ENCODE measurements at regions not wholly inside any gene's neighbourhood (a gene's known extent, or its start where the extent isn't known, plus 50 kb on each side); places are given as distances from the start of the nearest gene placed in this dataset.
"Not testable (repeated sequence)": the region's sequence is repeated elsewhere in the genome, so short reads cannot be mapped to it uniquely, and the experiment has no call there.

GRCh38 chr6:134544737-134545136 is 226.8 kb upstream of the SGK1 start:
- DNase-seq: no peak

- DNase-seq: no peak
Measured at GRCh38 chr6:134543128-134543527, 225.2 kb upstream of the SGK1 start.

GRCh38 chr6:134541001-134541400 is 223.1 kb upstream of the SGK1 start:
- DNase-seq: no peak

GRCh38 chr6:134539865-134540323 is 222.0 kb upstream of the SGK1 start:
- DNase-seq: no peak

- not testable (repeated sequence) for DNase-seq
Measured at GRCh38 chr6:134537765-134538164, 219.9 kb upstream of the SGK1 start.

GRCh38 chr6:134537146-134537555 is 219.2 kb upstream of the SGK1 start:
- no peak for DNase-seq

- no peak for DNase-seq
Measured at GRCh38 chr6:134535831-134536230, 217.9 kb upstream of the SGK1 start.

- DNase-seq: no peak
Measured at GRCh38 chr6:134534708-134535149, 216.8 kb upstream of the SGK1 start.

GRCh38 chr6:134533991-134534390 is 216.1 kb upstream of the SGK1 start:
- DNase-seq: no peak

GRCh38 chr6:134532694-134533624 is 215.0 kb upstream of the SGK1 start:
- DNase-seq: no peak

GRCh38 chr6:134531611-134532010 is 213.7 kb upstream of the SGK1 start:
- DNase-seq: no peak

- no peak for DNase-seq
Measured at GRCh38 chr6:134531188-134531551, 213.3 kb upstream of the SGK1 start.

GRCh38 chr6:134529921-134530320 is 212.0 kb upstream of the SGK1 start:
- DNase-seq: no peak

GRCh38 chr6:134529305-134529704 is 211.4 kb upstream of the SGK1 start:
- DNase-seq: no peak

GRCh38 chr6:134527108-134527787 is 209.3 kb upstream of the SGK1 start:
- DNase-seq: no peak

GRCh38 chr6:134525190-134525868 is 207.4 kb upstream of the SGK1 start:
- no peak for DNase-seq

- DNase-seq: no peak
Measured at GRCh38 chr6:134523903-134524650, 206.2 kb upstream of the SGK1 start.

GRCh38 chr6:134523051-134523450 is 205.1 kb upstream of the SGK1 start:
- no peak for DNase-seq

- DNase-seq: peak; percentile 66
Measured at GRCh38 chr6:134521116-134521501, 203.2 kb upstream of the SGK1 start.

- no peak for DNase-seq
Measured at GRCh38 chr6:134520181-134521115, 202.5 kb upstream of the SGK1 start.

- no peak for DNase-seq
Measured at GRCh38 chr6:134519465-134519864, 201.6 kb upstream of the SGK1 start.

GRCh38 chr6:134517868-134518267 is 200.0 kb upstream of the SGK1 start:
- no peak for DNase-seq
